Astrocyte (in vitro differentiated cells and primary cell): ENCODE measurements at regions not wholly inside any gene's neighbourhood (a gene's known extent, or its start where the extent isn't known, plus 50 kb on each side); places are given as distances from the start of the nearest gene placed in this dataset.

Source experiments
- DNase-seq: peaks from one replicate; pipeline ENCODE4 v3.0.0-alpha.2; 2010; ENCODE audit warnings: low read depth
- FAIRE-seq: peaks from 2 replicates; lab custom pipeline; 2011; peaks lifted over from hg19 to GRCh38; lab: Jason Lieb, UNC
- H2AFZ ChIP-seq: 2 replicates; pipeline ENCODE4 v1.6.0; 2012; ENCODE audit warnings: low read depth, low read length, inconsistent platforms
- H3K27ac ChIP-seq: 2 replicates; pipeline ENCODE4 v1.5.1; 2011; ENCODE audit warnings: low read depth, low read length, inconsistent platforms
- H3K27me3 ChIP-seq: 2 replicates; pipeline ENCODE4 v1.6.0; 2011; ENCODE audit warnings: low read length, inconsistent platforms; ENCODE audit not compliant: insufficient read depth
- H3K36me3 ChIP-seq: 2 replicates; pipeline ENCODE4 v1.5.1; 2011; ENCODE audit warnings: low read length, inconsistent platforms; ENCODE audit not compliant: insufficient read depth
- H3K4me1 ChIP-seq: 2 replicates; pipeline ENCODE4 v1.5.1; 2011; ENCODE audit warnings: low read length, inconsistent platforms; ENCODE audit not compliant: insufficient read depth
- H3K4me2 ChIP-seq: 2 replicates; pipeline ENCODE4 v1.6.0; 2012; ENCODE audit warnings: low read length, inconsistent platforms
- H3K4me3 ChIP-seq: 2 replicates; pipeline ENCODE4 v1.5.1; 2011; ENCODE audit warnings: low read depth, mild to moderate bottlenecking, low read length, inconsistent platforms; ENCODE audit not compliant: insufficient read depth
- H3K79me2 ChIP-seq: 2 replicates; pipeline ENCODE4 v1.6.0; 2012; ENCODE audit warnings: mild to moderate bottlenecking, low read length, inconsistent platforms; ENCODE audit not compliant: insufficient read depth
- H3K9ac ChIP-seq: 2 replicates; pipeline ENCODE4 v1.6.0; 2012; ENCODE audit warnings: mild to moderate bottlenecking, low read length, inconsistent platforms
- H3K9me3 ChIP-seq: 2 replicates; pipeline ENCODE4 v1.5.1; 2012; ENCODE audit warnings: low read depth, mild to moderate bottlenecking, low read length, inconsistent platforms; ENCODE audit not compliant: insufficient read depth
- H4K20me1 ChIP-seq: 2 replicates; pipeline ENCODE4 v1.6.0; 2012; ENCODE audit warnings: low read length, inconsistent platforms; ENCODE audit not compliant: insufficient read depth
- H3K27ac Mint-ChIP-seq: one replicate; pipeline ENCODE4 v1.8.0; 2021; ENCODE audit warnings: mild to moderate bottlenecking, mixed read lengths; ENCODE audit not compliant: unreplicated experiment
- H3K27me3 Mint-ChIP-seq: one replicate; pipeline ENCODE4 v1.8.0; 2021; ENCODE audit warnings: low read depth, mixed read lengths; ENCODE audit not compliant: unreplicated experiment
- H3K36me3 Mint-ChIP-seq: one replicate; pipeline ENCODE4 v1.8.0; 2021; ENCODE audit warnings: low read depth, mixed read lengths; ENCODE audit not compliant: unreplicated experiment
- H3K4me1 Mint-ChIP-seq: one replicate; pipeline ENCODE4 v1.8.0; 2021; ENCODE audit warnings: low read depth, mixed read lengths; ENCODE audit not compliant: unreplicated experiment
- H3K4me3 Mint-ChIP-seq: one replicate; pipeline ENCODE4 v1.8.0; 2021; ENCODE audit warnings: mild to moderate bottlenecking, moderate library complexity, mixed read lengths; ENCODE audit not compliant: unreplicated experiment
- H3K9me3 Mint-ChIP-seq: one replicate; pipeline ENCODE4 v1.8.0; 2021; ENCODE audit warnings: mild to moderate bottlenecking, mixed read lengths; ENCODE audit not compliant: unreplicated experiment
- CTCF ChIP-seq: IDR thresholded peaks from 2 replicates; pipeline ENCODE4 v1.5.1; 2011; ENCODE audit warnings: low read depth, mild to moderate bottlenecking, inconsistent platforms, low read length, moderate library complexity; ENCODE audit not compliant: insufficient read depth
- EZH2 ChIP-seq: IDR thresholded peaks from 2 replicates; pipeline ENCODE4 v1.6.1; 2012; ENCODE audit warnings: mild to moderate bottlenecking, low read length, inconsistent platforms; ENCODE audit not compliant: insufficient read depth

DNA sequence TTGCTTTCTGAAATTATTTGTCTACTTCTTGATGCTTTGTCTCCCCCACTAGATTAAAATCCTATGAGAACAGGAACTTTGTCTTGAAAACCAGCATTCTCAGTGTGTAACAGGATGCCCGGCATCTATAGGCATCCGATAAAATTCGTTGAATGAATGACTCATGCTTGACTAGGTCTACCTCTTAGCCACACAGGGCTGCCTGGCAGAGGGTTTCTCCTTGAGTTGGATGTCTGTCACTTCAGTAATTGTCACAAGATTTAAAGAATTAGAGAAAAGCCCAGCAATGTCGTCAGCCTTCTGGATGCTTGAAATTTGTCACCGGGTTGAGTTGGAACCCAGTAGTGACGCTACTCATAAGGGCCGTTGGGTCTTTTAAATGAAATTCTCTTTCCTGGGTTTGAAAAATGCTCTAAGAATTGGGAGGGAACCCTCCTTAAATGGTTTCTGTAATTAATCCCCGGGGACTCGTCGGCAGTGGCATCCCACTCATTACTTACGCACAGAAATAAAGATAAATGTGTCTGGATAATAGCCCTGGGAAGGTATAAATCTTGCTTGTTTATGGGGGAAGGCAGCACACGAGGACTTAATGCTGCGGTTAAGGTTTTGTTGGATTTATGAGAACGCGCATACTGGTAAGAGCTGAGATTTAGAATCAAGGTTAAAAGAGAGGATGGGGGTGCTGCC lies 194.1 kb downstream of the AACS start:
- Histone ChIP-seq H3K4me2 (no peak overlapping the region), H3K4me3 (no peak overlapping the region), H3K9ac (no peak overlapping the region), H3K4me1 (no peaks in the 10 kb centered on the region), H3K9me3 (no peaks in the 10 kb centered on the region), H4K20me1 (no peaks in the 10 kb centered on the region), H3K36me3 (no peaks in the 10 kb centered on the region), H3K27me3 (no peaks in the 10 kb centered on the region), H2AFZ (no peak overlapping the region), H3K27ac (no peak overlapping the region), H3K79me2 (no peaks in the 10 kb centered on the region)
- Mint-ChIP-seq H3K4me1 (no peaks in the 10 kb centered on the region), H3K4me3 (no peak overlapping the region), H3K27ac (no peak overlapping the region), H3K9me3 (peaks cover 3% of the 10 kb centered on the region), H3K36me3 (peaks cover 2% of the 10 kb centered on the region), H3K27me3 (peaks cover 3% of the 10 kb centered on the region)
- no peak for DNase-seq
- no peak for TF ChIP-seq CTCF
- no peak for TF ChIP-seq EZH2
- FAIRE-seq = no peak

GRCh38 chr12:125262851-125263250 lies 197.6 kb downstream of the AACS start:
- FAIRE-seq (no peak), DNase-seq (no peak)
- Mint-ChIP-seq H3K36me3 (no peaks in the 10 kb centered on the region), H3K27ac (no peak overlapping the region), H3K9me3 (peaks cover 3% of the 10 kb centered on the region), H3K27me3 (peaks cover 2% of the 10 kb centered on the region), H3K4me3 (no peak overlapping the region), H3K4me1 (no peaks in the 10 kb centered on the region)
- H4K20me1 ChIP-seq = no peaks in the 10 kb centered on the region
- no peak overlapping the region for H3K4me2 ChIP-seq
- no peaks in the 10 kb centered on the region for H3K36me3 ChIP-seq
- no peaks in the 10 kb centered on the region for H3K9me3 ChIP-seq
- H3K4me3 ChIP-seq = no peak overlapping the region
- H2AFZ ChIP-seq = no peak overlapping the region
- H3K9ac ChIP-seq = no peak overlapping the region
- H3K79me2 ChIP-seq = no peaks in the 10 kb centered on the region
- H3K27me3 ChIP-seq = no peaks in the 10 kb centered on the region
- H3K27ac ChIP-seq = no peak overlapping the region
- TF ChIP-seq EZH2 = no peak
- no peak for TF ChIP-seq CTCF
- H3K4me1 ChIP-seq = no peaks in the 10 kb centered on the region

- H3K4me2 ChIP-seq = no peak overlapping the region
- H2AFZ ChIP-seq = no peak overlapping the region
- no peak overlapping the region for H3K4me3 Mint-ChIP-seq
- H3K9ac ChIP-seq = no peak overlapping the region
- H3K4me3 ChIP-seq = no peak overlapping the region
- no peaks in the 10 kb centered on the region for H3K27me3 ChIP-seq
- no peaks in the 10 kb centered on the region for H3K9me3 ChIP-seq
- DNase-seq (no peak), FAIRE-seq (no peak)
- H3K79me2 ChIP-seq = no peaks in the 10 kb centered on the region
- H3K36me3 ChIP-seq = no peaks in the 10 kb centered on the region
- H3K9me3 Mint-ChIP-seq = peaks cover 3% of the 10 kb centered on the region
- no peaks in the 10 kb centered on the region for H3K36me3 Mint-ChIP-seq
- peaks cover 2% of the 10 kb centered on the region for H3K27me3 Mint-ChIP-seq
- no peak overlapping the region for H3K27ac Mint-ChIP-seq
- H4K20me1 ChIP-seq = no peaks in the 10 kb centered on the region
- no peaks in the 10 kb centered on the region for H3K4me1 Mint-ChIP-seq
- H3K4me1 ChIP-seq = no peaks in the 10 kb centered on the region
- H3K27ac ChIP-seq = no peak overlapping the region
- no peak for TF ChIP-seq CTCF
- TF ChIP-seq EZH2 = no peak
These were observed 198.2 kb downstream of the AACS start for GRCh38 chr12:125263385-125263784.
